GM21786 (cell line): ENCODE measurements at regions not wholly inside any gene's neighbourhood (a gene's known extent, or its start where the extent isn't known, plus 50 kb on each side); places are given as distances from the start of the nearest gene placed in this dataset.

Experiments
- ATAC-seq: cut with Tn5 transposase; IDR thresholded peaks from one replicate; pipeline ENCODE4 v1.9.1; 2021; ENCODE audit not compliant: unreplicated experiment

DNA sequence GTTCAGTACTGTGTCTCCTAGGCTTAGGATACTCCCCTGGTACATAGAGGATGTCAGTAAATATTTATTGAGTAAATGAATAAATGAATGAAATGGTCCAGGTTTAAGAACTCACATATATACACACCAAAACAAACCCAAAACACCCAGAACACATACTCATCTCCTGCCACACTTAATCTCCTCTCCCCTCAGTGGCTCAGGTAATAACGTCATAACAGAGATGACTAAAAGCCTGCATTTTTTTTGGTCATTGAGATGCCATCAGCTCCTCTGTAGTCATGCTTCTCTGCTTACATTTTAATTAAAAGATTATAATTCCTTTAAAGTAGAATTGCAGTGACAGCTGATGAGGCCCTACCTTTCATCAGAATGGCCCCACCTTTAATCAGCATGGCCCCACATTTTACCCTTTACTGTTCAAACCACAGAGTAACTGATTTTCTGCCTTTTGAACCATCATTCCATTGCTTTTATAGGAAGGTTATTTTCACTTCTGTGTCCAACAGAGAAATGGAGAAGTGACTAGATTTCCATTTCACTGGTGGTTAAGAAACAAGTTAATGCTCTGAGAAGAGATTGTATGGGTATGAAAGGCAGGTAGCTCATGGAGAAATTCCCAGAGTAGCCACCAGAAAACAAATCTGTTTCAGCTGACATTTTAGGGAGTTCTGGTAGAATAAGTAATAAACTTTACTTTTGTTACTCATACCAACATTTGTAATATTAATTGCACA lies 193.4 kb upstream of the ATP2B1 start:
- ATAC-seq: no peak

DNA sequence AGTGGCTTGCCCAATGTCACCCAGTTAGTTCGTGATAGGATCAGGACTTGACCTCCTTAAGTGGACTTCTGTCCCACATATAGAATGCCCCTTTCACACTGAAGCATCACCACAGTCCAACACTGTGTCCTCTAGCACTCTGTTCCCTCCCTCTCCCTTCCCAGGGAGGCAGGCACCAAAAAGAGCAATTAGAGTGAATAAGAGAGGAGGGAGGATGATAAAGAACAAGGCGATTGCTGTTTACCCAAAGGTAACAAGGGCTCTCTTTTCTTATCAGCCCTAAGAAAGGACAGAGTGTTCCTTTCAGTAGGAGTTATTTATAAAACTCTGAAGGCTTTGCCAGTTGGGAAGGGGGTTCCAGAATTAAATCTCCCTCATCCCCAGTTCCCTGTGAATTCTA lies 192.7 kb upstream of the ATP2B1 start:
- no peak for ATAC-seq

DNA sequence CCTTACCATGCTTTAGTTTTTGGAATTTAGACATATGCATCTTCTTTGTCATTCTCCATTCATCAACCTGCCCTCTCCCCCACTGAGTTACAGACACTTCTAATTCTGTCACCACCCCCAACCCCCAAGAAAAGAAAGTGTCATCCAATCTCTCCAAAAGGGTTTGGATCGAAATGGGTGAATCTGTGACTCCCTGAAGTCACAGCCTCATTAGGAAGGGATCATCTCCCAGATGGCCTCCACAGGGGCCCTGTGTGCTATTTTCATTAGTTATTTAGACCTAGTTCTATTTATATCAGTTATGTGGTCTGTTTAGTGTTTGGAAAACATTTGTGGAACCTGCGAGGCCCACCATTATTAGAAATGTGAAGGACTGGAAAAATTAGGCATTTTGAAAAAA lies 191.0 kb upstream of the ATP2B1 start:
- no peak for ATAC-seq

DNA sequence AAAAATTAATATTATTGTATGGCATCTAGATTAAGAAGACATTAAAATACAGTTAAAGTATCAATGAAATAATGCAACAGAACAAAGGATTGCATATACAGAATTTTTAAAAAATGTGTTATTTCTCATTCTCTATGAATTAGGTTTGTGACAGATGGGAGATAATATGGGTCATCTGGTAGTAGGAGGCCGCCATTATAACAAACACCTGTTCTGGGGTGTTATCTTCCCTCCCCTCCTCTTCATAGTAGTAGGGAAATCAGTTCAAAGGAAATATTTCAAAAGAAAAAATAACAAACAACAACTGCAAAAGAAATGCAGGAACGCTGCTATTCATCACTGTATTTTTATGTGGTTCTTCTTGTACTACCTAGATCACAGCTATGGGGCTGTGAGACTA lies 187.0 kb upstream of the ATP2B1 start:
- no peak for ATAC-seq

DNA sequence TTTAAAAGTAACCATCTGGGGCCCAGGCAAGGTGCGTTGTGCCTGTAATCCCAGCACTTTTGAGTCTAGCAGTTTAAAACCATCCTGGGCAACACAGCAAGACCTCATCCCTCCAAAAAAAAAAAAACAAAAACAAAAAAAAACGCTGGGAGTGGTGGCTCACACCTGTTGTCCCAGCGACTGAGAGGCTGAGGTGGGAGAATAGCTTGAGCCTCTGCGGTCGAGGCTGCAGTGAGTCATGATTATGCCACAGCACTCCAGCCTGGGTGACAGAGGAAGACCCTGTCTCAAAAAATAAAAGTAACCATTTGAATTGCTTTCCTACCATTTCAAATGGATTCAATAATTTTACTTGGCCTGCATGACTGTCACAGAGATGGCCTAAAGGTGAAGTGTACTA lies 186.5 kb upstream of the ATP2B1 start:
- ATAC-seq: no peak

DNA sequence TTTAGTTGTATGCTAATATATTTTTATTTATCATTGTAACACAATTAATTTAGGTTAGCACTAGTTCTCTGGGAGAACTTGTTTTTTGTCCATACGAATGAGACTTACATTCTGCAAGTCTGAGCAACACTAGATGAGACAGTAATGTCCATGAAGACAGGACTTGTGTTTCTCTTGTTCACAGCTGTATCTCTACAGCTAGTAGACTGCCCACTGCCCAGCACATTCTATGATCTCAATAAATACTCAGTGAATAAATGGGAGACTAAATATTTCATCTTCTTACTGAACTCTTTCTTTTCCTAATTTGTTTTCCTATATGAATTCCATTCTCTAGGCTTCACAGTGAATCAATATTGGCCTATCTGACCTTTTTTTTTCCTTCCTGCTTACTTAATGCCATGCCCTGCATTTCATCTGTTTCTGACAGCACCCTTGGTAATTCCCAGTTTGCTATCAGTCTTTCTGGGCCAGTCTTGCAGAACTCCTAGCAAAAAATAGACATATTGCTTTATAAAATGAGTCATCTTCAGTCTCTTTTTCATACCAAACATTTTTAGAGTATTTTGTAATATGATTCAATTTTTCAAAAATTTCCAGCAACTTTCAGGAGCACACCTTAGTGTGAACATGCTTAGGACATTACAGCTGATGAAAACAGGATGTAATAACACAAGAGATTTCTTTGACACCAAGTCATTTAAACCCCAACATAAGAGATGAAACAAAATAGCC lies 185.5 kb upstream of the ATP2B1 start:
- no peak for ATAC-seq

DNA sequence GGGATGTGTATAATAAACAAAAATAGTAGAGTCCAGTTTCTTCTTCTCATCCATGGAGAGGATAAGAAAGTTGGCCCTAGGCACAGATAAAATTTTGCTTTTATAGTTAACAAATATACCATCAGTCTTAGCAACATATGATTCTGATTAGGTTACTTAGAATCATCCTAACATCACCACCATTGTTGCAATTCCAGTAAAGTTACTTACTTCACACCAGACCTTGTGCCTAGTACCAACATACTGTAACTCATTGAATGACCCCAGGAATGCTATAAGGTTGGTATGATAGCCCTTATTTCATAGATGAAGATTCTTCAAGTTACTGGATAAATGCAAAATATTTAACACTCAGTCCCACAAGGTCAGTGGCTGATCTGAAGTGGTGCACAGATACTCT lies 183.8 kb upstream of the ATP2B1 start:
- ATAC-seq: no peak

DNA sequence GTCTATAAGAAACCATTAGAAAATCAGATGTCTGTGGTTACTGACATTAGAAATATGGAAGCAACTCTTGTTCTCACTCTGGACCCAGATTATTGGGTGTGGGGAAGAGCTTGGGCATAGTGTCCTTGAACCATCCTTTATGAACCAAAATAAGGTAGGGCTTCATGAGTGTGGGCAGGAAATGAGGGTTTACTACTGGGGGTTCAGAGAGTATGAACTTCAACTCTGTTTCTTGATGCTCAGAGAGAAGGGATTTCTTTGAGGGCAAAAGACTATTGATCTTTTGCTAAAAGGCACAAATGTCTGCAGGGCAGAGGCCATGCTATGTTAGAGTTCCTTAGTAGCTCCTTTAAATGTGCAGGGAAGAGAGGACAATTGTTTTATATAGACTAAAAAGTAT lies 183.3 kb upstream of the ATP2B1 start:
- ATAC-seq: no peak

DNA sequence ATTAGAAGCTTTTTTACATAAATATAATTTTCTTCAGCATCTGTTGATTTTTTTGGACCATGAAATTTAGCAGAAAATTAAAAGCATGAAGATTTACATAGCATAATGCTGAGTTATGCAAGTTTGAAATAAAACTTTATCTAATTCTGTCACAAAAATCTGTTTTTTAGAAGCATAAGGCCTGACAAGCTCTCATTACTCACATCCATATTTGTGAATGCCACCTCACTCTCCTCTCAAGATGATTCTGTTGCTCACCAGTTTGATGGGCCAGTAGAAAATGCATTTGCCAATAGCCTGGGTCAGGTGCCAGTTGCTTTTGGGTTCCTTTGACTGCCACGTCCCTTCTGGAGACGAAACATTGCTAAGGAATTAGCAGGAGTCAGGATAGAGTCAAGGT lies 181.5 kb upstream of the ATP2B1 start:
- no peak for ATAC-seq

DNA sequence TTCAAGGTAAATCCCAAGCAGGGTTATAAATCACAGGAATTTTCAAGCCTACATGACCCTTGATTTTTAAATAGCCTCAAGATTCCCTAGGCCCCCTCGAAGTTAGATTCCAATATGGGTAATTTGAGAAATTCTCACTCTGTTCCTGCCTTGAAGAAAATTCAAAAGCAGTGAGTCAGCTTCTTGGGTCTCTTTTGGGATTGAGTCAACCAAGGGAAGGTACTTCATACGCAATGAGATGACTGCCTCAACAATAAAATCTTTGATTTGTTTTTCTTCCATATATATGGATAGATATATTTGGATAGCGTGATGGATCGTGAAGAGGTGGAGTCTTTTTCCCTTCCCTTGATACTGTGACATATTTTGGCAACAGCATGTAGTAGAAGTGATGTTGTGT lies 180.4 kb upstream of the ATP2B1 start:
- no peak for ATAC-seq

DNA sequence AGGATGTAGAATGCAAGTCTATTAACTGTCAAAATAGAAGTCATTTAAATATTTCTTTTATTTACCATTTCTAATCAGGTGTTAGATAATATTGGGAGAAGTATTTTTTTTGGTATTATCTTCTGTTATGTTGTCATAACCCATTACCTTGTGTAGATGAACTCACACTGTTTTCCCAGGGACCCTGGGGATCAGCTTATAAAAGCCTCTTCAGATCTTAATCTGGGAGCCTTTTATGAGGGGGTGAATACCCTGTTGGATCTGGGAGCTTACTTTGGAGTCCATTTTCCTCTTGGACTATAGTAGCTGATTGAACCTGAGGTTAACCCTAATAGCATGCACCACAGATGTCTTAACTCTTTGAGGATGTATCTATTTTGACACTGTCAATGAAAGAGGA lies 176.3 kb upstream of the ATP2B1 start:
- ATAC-seq: no peak

DNA sequence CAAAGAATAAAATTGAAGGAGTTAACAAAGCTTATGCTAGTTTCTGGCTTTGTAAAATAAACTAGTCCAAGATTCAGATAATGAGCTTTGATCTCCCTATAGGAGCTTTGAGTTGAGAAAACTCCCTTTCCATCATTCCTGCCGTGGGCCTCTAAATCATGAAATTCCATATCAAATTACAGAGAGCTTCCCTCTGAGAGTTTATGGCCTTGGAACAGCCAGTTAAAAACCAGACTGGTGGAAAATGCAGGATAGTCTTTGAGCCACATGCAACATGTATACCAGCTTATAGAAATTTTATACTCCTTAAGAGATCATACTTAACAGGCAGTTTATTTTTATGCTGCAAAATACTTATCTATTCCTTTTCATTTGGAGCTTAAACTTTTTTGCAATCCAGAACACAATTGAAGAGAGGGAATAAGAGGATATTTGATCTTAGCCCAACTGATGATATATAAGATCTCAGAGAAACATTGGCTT lies 175.8 kb upstream of the ATP2B1 start:
- ATAC-seq: no peak

DNA sequence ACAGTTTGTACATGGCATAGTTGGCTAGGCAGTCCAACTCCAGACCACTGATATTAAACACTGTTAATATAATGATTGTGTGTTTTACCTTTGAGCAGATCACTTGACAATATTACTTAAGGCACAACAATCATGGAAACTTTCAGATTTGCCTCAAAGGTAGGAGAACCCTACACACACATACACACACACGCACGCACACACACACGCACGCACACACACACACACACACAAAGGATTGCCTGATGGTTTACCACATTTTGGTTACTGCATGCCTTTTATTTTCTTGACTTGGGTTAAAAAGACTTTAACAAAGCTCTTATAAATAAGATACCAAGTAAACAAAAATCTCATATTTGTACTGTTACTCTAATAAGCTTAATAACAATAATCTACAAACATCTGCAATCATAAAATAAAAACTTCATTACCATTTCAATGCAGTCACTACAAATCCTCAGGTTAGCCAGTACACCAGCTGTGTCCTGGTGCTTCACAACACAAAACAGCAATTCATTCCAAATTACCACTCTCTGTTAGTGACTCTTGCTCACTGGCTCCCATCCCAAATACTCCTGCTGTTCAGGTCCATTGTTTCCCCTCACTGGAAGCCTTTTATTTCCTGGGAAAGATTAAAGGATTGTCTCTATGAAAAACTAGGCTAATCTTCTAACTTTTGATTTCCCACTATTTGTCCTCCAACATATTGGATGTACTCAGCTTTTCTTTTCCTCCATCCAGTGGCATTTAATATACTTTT lies 175.2 kb upstream of the ATP2B1 start:
- ATAC-seq: no peak

DNA sequence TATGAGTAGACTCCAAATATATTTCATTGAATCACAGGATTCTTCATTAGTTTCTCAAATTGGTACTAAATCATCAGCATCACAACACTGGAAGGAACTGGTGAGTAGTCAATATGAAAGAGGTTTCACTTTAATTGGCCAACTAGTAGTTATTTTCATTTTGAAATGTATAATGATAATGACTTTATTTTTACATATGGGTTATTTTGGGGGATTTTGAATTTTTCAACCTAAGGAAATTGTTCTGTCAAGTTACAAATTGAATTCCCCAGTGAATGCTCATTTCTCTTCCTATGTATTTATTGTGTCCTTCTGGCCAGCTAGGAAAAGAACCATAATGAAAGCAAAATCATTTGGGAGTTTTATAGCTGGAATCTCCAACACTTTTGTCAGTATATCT lies 174.2 kb upstream of the ATP2B1 start:
- no peak for ATAC-seq

DNA sequence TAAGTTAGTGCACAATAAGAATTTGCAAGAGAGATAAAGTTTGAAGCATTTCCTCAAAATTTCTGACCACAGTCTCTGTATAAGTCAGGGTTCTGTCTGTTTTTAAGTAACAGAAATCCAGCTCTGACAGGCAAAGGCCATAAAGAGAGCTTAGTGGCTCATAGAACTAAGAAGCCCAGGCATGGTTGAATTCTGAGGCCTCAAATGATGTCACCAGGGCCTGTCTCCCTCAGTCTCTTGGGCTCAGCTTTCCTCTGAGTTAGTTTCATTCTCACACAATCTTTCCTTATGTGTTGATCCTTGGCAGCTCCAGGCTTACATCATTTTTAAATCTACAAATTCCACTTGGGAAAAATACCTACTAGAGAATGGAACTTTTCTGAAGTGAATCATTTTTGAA lies 173.4 kb upstream of the ATP2B1 start:
- ATAC-seq: peak; percentile 41

DNA sequence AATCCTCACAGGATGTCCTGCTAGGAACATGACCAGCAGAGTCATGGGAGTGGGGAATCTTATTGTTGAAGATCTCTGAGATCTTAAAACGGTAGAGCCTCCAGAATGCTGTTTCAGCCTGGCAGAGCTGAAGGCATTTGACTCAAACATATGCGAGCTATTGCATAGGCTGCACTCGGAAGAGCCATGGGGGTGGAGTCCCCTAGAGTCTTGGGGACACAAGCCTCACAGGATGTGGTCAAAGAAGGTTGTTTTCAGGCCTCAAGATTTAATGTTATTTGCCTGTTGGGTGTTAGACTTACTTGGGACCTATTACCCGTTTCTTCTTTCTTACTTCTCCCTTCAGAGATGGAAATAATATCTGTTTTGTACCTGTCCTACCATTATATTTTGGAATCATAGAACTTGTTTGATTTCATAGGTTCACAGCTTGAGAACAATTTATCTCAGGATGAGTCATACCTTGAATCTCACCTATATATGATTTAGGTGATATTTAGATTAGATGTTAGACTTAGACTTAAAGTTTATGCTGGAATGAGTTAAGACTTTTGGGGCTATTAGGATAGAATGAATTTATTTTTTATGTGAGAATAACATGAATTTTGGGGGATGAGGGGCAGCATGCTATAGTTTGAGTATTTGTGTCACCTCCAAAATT lies 172.2 kb upstream of the ATP2B1 start:
- ATAC-seq: peak; percentile 95

DNA sequence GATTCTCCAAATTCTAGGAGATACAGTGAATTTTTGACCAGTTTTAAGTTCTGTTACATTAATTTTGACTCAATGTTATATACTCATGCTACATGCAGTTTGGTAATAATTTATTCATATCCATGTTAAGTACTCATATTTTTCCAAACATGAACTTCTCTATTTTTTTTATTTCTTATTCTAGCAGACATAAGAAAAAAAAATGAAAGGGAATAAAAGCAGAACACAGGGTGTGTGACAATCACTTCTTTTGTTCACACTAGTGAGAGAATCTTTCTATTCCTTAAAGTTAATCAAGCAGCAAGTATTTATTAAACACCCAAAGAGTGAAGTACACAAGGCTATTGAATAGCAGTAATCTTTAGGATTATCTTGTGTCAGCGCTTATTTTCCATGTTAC lies 171.1 kb upstream of the ATP2B1 start:
- no peak for ATAC-seq

DNA sequence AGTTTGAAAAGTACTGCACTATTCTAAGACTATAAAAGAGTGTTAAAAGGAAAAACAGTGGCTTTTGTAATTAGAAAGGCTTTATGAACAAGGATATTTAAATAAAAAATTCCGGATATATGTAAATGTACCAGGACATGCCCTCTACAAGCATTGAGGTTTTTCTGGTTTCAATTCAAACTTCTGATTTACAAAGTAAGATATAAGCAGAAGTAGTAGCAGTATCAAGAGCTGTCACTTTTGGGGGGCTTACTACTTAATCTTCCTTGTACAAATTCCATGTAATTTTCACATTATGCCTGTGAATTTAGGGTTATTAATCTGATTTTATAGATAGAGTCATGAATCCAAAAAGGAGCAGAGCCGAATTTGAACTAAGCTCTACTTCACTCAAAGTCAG lies 170.3 kb upstream of the ATP2B1 start:
- ATAC-seq: no peak

DNA sequence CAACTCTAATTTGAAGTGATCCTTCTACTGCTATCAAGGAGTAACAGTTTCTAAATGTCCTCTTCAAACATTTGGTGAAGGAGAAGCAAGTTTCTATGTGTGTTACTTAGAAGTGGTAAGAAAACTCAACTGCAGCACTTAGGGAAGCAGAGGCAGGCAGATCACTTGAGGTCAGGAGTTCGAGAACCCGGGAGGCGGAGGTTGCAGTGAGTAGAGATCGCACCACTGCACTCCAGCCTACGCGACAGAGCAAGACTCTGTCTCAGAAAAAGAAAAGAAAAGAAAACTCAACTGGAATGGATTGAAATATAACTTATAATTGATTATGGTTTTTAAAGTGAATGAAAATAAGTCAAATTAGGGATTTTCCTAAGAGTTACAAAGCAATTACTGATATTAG lies 169.7 kb upstream of the ATP2B1 start:
- ATAC-seq: no peak

DNA sequence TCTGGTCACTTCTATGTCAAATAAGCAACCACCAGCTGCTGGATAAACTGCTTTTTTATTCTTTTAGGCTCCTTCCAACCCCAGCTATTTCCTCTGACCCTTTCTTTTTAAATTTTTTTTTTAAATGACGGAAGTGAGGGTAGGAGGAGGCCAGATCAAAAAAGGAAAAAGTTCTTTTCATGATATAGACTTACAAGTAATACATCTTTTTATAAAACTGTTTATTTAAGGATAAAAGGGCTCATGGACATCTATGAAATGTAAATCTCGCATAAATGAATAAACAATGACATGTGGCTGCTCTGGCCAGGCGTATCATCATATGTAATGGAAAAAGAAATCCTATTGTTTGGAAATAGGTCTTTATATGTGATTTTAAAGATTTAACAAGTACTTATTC lies 169.0 kb upstream of the ATP2B1 start:
- no peak for ATAC-seq

DNA sequence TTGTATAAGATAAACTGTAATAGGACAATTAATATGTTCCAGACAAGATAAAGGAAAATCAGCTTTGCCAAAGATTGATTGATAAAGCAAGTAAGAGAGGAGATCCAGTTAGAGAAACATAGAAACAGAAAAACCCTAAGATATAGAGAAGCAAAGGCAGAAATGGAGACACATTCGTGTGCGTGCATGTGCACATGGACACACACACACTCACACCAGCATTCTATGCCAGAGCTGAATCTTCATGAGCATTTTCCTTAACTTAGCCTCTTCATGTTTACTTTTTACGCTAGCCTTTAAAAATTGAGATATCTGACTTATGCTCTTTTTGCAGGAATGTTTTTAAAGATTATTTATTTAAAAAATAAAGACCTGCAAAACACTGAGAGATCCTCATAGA lies 168.5 kb upstream of the ATP2B1 start:
- no peak for ATAC-seq
